GM20000 (cell line): ENCODE measurements at regions not wholly inside any gene's neighbourhood (a gene's known extent, or its start where the extent isn't known, plus 50 kb on each side); places are given as distances from the start of the nearest gene placed in this dataset.

Source experiments
- DNase-seq: peaks from one replicate; pipeline ENCODE4 v3.0.0; 2012; ENCODE audit warnings: low spot score
- CTCF ChIP-seq: IDR thresholded peaks from 2 replicates; pipeline ENCODE4 v1.5.1; 2012; ENCODE audit warnings: mild to moderate bottlenecking, control low read depth; ENCODE audit errors: extremely low read depth, missing control alignments

DNA sequence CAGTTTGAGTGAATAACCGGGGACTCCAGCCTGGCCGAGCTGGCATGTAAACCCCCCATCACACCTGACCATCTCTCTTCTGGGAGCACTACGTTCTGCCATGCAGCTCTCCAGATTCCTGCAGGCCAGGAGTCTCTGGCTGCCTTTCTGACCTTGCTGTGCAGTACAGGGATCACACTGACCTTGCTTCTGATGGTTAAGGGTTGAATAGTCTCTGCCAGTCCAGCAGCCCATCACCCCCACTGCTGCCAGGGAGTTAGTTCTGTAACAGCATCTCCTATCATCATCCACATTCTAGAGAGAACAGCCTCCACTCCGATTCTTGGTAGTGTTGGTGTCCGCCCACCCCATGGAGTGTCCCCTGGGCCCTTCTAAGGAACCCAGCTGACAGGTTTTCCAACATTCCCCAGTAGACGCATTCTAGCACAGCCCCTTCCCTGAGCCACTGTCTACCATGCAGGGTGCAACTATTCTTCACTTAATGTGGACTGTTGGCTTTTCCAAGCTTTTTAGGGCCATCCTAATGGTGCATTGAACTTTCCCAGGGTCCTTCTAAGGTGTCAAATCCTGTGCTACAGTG, 109.8 kb downstream of the RIPK4 start:
- no peak for TF ChIP-seq CTCF
- DNase-seq: no peak

- no peak for DNase-seq
- TF ChIP-seq CTCF: no peak
Observed at GRCh38 chr21:41655259-41655658, 111.6 kb downstream of the RIPK4 start.

GRCh38 chr21:41653954-41654491, 112.8 kb downstream of the RIPK4 start:
- no peak for TF ChIP-seq CTCF
- DNase-seq: no peak

DNA sequence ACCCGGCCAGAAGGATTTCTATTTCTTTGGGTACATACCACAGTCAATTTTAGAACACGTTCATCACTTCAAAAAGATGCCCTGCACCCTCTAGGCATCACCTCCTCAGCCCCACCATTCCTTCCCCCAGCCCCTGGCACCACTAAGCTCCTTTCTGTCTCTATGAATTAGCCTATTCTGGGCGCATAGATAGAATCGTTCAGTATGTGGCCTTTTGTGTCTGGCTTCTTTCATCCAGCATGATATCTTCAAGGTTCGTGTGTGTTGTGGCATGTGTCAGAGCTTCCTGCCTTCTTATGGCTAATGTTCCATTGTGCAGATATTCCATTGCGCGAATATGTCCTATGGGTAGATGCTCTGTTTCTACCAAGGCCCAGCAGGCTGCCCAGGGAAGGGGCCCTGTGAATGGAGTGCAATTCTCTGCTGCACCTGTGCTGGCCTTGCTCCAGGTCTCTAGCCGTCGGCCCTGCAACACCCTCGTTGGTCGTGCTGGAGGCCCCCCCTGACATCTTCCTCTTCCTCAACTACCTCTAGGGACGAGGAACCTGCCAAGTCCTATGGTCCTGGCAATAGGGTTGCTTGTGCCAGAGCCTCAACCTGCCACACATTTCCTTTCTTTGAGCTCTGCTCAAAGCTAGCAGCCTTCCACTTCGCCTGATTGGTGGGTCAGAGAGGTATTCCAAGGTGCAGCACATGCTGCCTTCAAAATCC, 113.5 kb downstream of the RIPK4 start:
- no peak for DNase-seq
- no peak for TF ChIP-seq CTCF

DNA sequence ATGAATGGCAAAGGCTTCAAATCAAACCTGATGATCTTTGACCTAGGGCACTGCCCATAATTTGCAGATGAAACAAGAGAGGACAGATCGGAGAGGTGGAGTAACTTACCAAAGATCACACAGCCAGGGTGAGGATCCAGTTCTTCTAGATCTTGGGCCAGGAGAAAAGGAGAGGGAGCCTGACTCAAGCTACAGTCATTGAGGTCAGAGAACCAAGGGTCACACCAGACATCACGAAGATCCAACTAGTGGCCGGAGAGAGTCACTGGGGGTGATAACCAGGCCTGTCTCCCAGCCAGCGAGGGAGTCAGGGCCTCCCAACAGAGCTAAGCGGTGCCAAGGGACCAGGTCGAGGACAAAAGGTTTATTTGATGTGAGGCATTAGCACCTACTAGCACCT, 115.0 kb downstream of the RIPK4 start:
- TF ChIP-seq CTCF: no peak
- no peak for DNase-seq

- no peak for DNase-seq
- no peak for TF ChIP-seq CTCF
Observed at GRCh38 chr21:41651406-41651805, 115.4 kb downstream of the RIPK4 start.

- TF ChIP-seq CTCF: no peak
- no peak for DNase-seq
Observed at GRCh38 chr21:41650526-41651145, 116.2 kb downstream of the RIPK4 start.
